ENCODE measurements at regions not wholly inside any gene's neighbourhood (a gene's known extent, or its start where the extent isn't known, plus 50 kb on each side); places are given as distances from the start of the nearest gene placed in this dataset.

GRCh38 chr10:53276797-53277196 is 504.2 kb upstream of the MBL2 start:
- TF ChIP-seq CTCF (IDR thresholded peaks at IDR 0.05) = no peak
- no peak for TF ChIP-seq POLR2A (IDR thresholded peaks at IDR 0.05)
